GM18867 (cell line): ENCODE measurements at regions not wholly inside any gene's neighbourhood (a gene's known extent, or its start where the extent isn't known, plus 50 kb on each side); places are given as distances from the start of the nearest gene placed in this dataset.
"Not testable (repeated sequence)": the region's sequence is repeated elsewhere in the genome, so short reads cannot be mapped to it uniquely, and the experiment has no call there.

ENCODE experiments used
- ATAC-seq: cut with Tn5 transposase; IDR thresholded peaks from one replicate; pipeline ENCODE4 v1.9.1; 2021; ENCODE audit warnings: mild to moderate bottlenecking, moderate library complexity; ENCODE audit not compliant: unreplicated experiment

- no peak for ATAC-seq
These were observed 1963.4 kb upstream of the FLRT2 start for GRCh38 chr14:83566567-83566966.

GRCh38 chr14:83568141-83568540, 1961.8 kb upstream of the FLRT2 start:
- no peak for ATAC-seq

GRCh38 chr14:83575301-83575700, 1954.6 kb upstream of the FLRT2 start:
- no peak for ATAC-seq

GRCh38 chr14:83583201-83583600, 1946.7 kb upstream of the FLRT2 start:
- no peak for ATAC-seq

GRCh38 chr14:83594874-83595273, 1935.1 kb upstream of the FLRT2 start:
- ATAC-seq = no peak

GRCh38 chr14:83607682-83608081, 1922.3 kb upstream of the FLRT2 start:
- no peak for ATAC-seq

- no peak for ATAC-seq
These were observed 1918.5 kb upstream of the FLRT2 start for GRCh38 chr14:83611491-83611890.

GRCh38 chr14:83611906-83612390, 1918.0 kb upstream of the FLRT2 start:
- no peak for ATAC-seq

GRCh38 chr14:83614956-83615355, 1915.0 kb upstream of the FLRT2 start:
- no peak for ATAC-seq

GRCh38 chr14:83624541-83624940, 1905.4 kb upstream of the FLRT2 start:
- no peak for ATAC-seq

- ATAC-seq = no peak
These were observed 1897.6 kb upstream of the FLRT2 start for GRCh38 chr14:83632375-83632774.

GRCh38 chr14:83638748-83639504, 1891.0 kb upstream of the FLRT2 start:
- ATAC-seq = no peak

- not testable (repeated sequence) for ATAC-seq
These were observed 1890.5 kb upstream of the FLRT2 start for GRCh38 chr14:83639505-83639875.

- ATAC-seq = no peak
These were observed 1883.7 kb upstream of the FLRT2 start for GRCh38 chr14:83646228-83646627.

GRCh38 chr14:83660597-83660996, 1869.3 kb upstream of the FLRT2 start:
- ATAC-seq = no peak

- no peak for ATAC-seq
These were observed 1865.6 kb upstream of the FLRT2 start for GRCh38 chr14:83664389-83664788.

- no peak for ATAC-seq
These were observed 1840.7 kb upstream of the FLRT2 start for GRCh38 chr14:83689265-83689664.

GRCh38 chr14:83697099-83697498, 1832.8 kb upstream of the FLRT2 start:
- ATAC-seq = no peak

GRCh38 chr14:83702619-83703018, 1827.3 kb upstream of the FLRT2 start:
- ATAC-seq = no peak

- no peak for ATAC-seq
These were observed 1823.6 kb upstream of the FLRT2 start for GRCh38 chr14:83706231-83706954.

GRCh38 chr14:83707056-83707455, 1822.9 kb upstream of the FLRT2 start:
- ATAC-seq = no peak

GRCh38 chr14:83709116-83709515, 1820.8 kb upstream of the FLRT2 start:
- ATAC-seq = no peak
